Cardiac fibroblast (primary cell): ENCODE measurements at regions not wholly inside any gene's neighbourhood (a gene's known extent, or its start where the extent isn't known, plus 50 kb on each side); places are given as distances from the start of the nearest gene placed in this dataset.

Experiments
- DNase-seq, 2 donors: peaks; one replicate each; pipeline versions ENCODE4 v3.0.0 to v3.0.0-alpha.2; 2010; ENCODE audit warnings: low read depth in 2 of 2
- H3K4me3 ChIP-seq, 2 donors: replicated peaks in 1 of 2; 1 replicate in 1 of 2; 2 replicates in 1 of 2; pipeline ENCODE4 v1.5.1; 2011; ENCODE audit warnings: low read depth in 2 of 2, low read length in 2 of 2, mild to moderate bottlenecking in 2 of 2, moderate library complexity in 1 of 2
- CTCF ChIP-seq: IDR thresholded peaks from one replicate; pipeline ENCODE4 v1.5.1; 2011; ENCODE audit warnings: low read depth, mild to moderate bottlenecking, low read length, inconsistent platforms

- TF ChIP-seq CTCF: no peak
- no peak for DNase-seq
- H3K4me3 ChIP-seq: no peak overlapping the region
These were observed 659.1 kb downstream of the IRX1 start for GRCh38 chr5:4254736-4255135.

DNA sequence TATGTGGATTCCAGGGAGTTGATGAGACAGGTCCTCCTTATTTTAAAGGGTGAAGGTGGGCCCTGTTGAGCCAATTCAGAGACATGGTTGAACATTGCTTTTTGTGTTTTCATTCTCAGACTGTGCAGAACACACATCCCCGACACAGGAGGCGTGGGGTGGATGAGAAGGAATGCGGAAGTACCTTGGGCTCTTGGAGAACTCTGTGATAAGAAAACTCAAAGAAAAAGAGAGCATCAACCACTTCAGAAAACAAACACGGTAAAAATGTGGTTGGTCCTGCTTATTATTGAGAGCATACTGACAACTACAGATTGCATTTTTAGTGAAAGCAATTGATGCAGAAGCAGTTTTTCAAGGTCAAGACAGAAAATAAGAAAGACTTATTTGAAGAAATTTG lies 659.8 kb downstream of the IRX1 start:
- H3K4me3 ChIP-seq: no peak overlapping the region
- no peak for TF ChIP-seq CTCF
- DNase-seq: no peak

GRCh38 chr5:4258170-4258569 lies 662.5 kb downstream of the IRX1 start:
- no peak for DNase-seq
- TF ChIP-seq CTCF: no peak

DNA sequence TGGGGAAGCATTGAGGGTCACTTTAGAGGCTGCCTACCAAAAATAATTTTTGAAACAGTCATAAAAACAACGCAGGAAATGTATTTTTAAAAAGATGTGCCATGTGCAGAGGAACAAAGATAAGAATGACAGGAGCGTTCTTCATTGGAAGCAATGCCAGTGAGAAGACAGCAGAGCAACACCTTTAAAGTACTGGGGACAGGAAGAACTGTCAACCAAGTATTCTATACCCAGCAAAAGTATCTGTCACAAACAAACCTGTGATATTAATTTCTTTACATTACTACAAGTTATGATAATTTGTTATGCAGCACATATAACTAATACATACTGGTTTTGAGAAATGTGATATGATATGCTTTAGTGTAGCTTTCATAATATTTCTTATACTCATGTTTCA lies 675.6 kb downstream of the IRX1 start:
- no peak for TF ChIP-seq CTCF
- no peak overlapping the region for H3K4me3 ChIP-seq
- DNase-seq: no peak

More at GRCh38 chr5:4258170-4258569, 662.5 kb downstream of the IRX1 start:
- H3K4me3 ChIP-seq: no peak overlapping the region

- no peak overlapping the region for H3K4me3 ChIP-seq
- DNase-seq: no peak
- TF ChIP-seq CTCF: no peak
These were observed 679.6 kb downstream of the IRX1 start for GRCh38 chr5:4275232-4275631.

DNA sequence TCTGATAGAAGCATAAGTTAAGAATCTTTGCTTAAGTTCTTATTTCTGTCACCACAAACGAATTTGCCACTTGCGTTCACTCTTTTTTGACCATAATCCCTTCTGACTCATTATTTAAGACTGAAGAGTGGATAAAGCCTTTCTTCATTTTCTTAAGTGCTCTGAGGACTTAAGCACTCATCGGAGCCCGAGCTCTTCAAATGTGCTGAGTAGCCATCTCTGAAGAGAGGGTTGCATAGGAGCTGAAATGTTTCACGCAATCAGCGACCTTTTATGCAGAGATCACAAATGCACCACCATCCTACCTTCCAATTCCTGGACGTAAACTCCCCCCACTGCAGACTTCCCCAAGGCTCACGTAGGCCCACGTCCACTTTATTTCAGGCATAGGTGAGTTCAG lies 699.2 kb downstream of the IRX1 start:
- no peak for TF ChIP-seq CTCF
- no peak for DNase-seq
- no peak overlapping the region for H3K4me3 ChIP-seq

GRCh38 chr5:4295663-4296339 lies 700.2 kb downstream of the IRX1 start:
- no peak overlapping the region for H3K4me3 ChIP-seq
- peak; percentile 29 for TF ChIP-seq CTCF
- DNase-seq: peak in 1 of 2 donors; percentile 23
